HEK293 (cell line): ENCODE measurements at regions not wholly inside any gene's neighbourhood (a gene's known extent, or its start where the extent isn't known, plus 50 kb on each side); places are given as distances from the start of the nearest gene placed in this dataset.

Experiments used
- CTCF ChIA-PET: fragments of 350-600 bp; formaldehyde crosslinking; extraction: SDS; loops from one replicate; lab custom pipeline; 2021; ENCODE audit warnings: antibody characterized with exemption; lab: Yijun Ruan, JAX
- POLR2A ChIA-PET: fragments of 300-600 bp; formaldehyde crosslinking; extraction: SDS; loops from one replicate; lab custom pipeline; 2020; ENCODE audit warnings: antibody characterized with exemption, inconsistent platforms; lab: Yijun Ruan, JAX
- H3K27ac ChIP-seq: fragments of 200-500 bp; sonication (Bioruptor generic); 2 replicates; pipeline ENCODE4 v1.5.1; 2014; ENCODE audit warnings: low read depth, low read length, control low read depth, inconsistent platforms; ENCODE audit errors: extremely low read depth
- H3K36me3 ChIP-seq, 2 experiments: fragments of 200-500 bp in 1 of 2; sonication (Bioruptor generic) in 1 of 2; 1 replicate in 1 of 2; 2 replicates in 1 of 2; pipeline ENCODE4 v1.5.1; 2014 to 2017; ENCODE audit warnings: inconsistent platforms in 2 of 2, low read length in 2 of 2; ENCODE audit not compliant: control insufficient read depth in 2 of 2, insufficient read depth in 1 of 2
- H3K4me1 ChIP-seq: fragments of 200-500 bp; sonication (Bioruptor generic); 2 replicates; pipeline ENCODE4 v1.5.1; 2014; ENCODE audit warnings: mild to moderate bottlenecking, low read length, inconsistent platforms; ENCODE audit not compliant: control insufficient read depth, insufficient read depth
- H3K4me3 ChIP-seq: 2 replicates; pipeline ENCODE4 v1.5.1; 2011; ENCODE audit warnings: low read depth, mild to moderate bottlenecking, control low read depth, low read length, moderate library complexity
- H3K9me3 ChIP-seq: fragments of 200-500 bp; sonication (Bioruptor generic); 2 replicates; pipeline ENCODE4 v1.5.1; 2014; ENCODE audit warnings: low read depth, low read length, inconsistent platforms; ENCODE audit not compliant: control insufficient read depth, insufficient read depth
- KLF7 ChIP-seq: fragments of 450-650 bp; formaldehyde crosslinking; IDR thresholded peaks from 2 replicates; pipeline ENCODE4 v1.5.1; 2016; ENCODE audit warnings: missing biosample characterization, missing genetic modification characterization, borderline replicate concordance
- RBAK ChIP-seq: fragments of 450-650 bp; formaldehyde crosslinking; IDR thresholded peaks from 2 replicates; pipeline ENCODE4 v1.5.1; 2016; ENCODE audit warnings: missing biosample characterization, missing genetic modification characterization
- REPIN1 ChIP-seq: fragments of 450-650 bp; formaldehyde crosslinking; IDR thresholded peaks from 2 replicates; pipeline ENCODE4 v1.5.1; 2017; ENCODE audit warnings: missing biosample characterization, missing genetic modification characterization, low read depth
- SCRT1 ChIP-seq: fragments of 450-650 bp; formaldehyde crosslinking; IDR thresholded peaks from 2 replicates; pipeline ENCODE4 v1.5.1; 2016; ENCODE audit warnings: missing biosample characterization, missing genetic modification characterization, borderline replicate concordance
- ZBTB11 ChIP-seq: fragments of 450-650 bp; formaldehyde crosslinking; conservative IDR thresholded peaks from 2 replicates; pipeline ENCODE4 v1.5.1; 2016; ENCODE audit warnings: low read depth, missing biosample characterization, missing genetic modification characterization
- ZBTB21 ChIP-seq: fragments of 450-650 bp; formaldehyde crosslinking; IDR thresholded peaks from 2 replicates; pipeline ENCODE4 v1.5.1; 2017; ENCODE audit warnings: missing biosample characterization, missing genetic modification characterization
- ZBTB48 ChIP-seq: fragments of 450-650 bp; formaldehyde crosslinking; IDR thresholded peaks from 2 replicates; pipeline ENCODE4 v1.5.1; 2016; ENCODE audit warnings: missing biosample characterization, missing genetic modification characterization
- ZFP69B ChIP-seq: fragments of 450-650 bp; formaldehyde crosslinking; IDR thresholded peaks from 2 replicates; pipeline ENCODE4 v1.5.1; 2016; ENCODE audit warnings: missing biosample characterization, missing genetic modification characterization
- ZNF10 ChIP-seq: fragments of 450-650 bp; formaldehyde crosslinking; IDR thresholded peaks from 2 replicates; pipeline ENCODE4 v1.5.1; 2017; ENCODE audit warnings: missing biosample characterization, missing genetic modification characterization
- ZNF112 ChIP-seq: fragments of 450-650 bp; formaldehyde crosslinking; IDR thresholded peaks from 2 replicates; pipeline ENCODE4 v1.5.0; 2017; ENCODE audit warnings: missing biosample characterization, missing genetic modification characterization
- ZNF529 ChIP-seq: fragments of 450-650 bp; formaldehyde crosslinking; IDR thresholded peaks from 2 replicates; pipeline ENCODE4 v1.5.1; 2017; ENCODE audit warnings: missing genetic modification characterization, missing biosample characterization; ENCODE audit not compliant: insufficient replicate concordance
- ZNF549 ChIP-seq: fragments of 450-650 bp; IDR thresholded peaks from 2 replicates; pipeline ENCODE4 v1.5.1; 2018; ENCODE audit warnings: missing biosample characterization, missing genetic modification characterization, mild to moderate bottlenecking, inconsistent platforms, moderate library complexity
- ZNF626 ChIP-seq: fragments of 450-650 bp; sonication (Bioruptor Pico); formaldehyde crosslinking; IDR thresholded peaks from 2 replicates; pipeline ENCODE4 v1.5.1; 2018; ENCODE audit warnings: missing biosample characterization, missing genetic modification characterization, inconsistent platforms
- ZNF645 ChIP-seq: fragments of 450-650 bp; formaldehyde crosslinking; IDR thresholded peaks from 2 replicates; pipeline ENCODE4; 2016; ENCODE audit warnings: missing biosample characterization, missing genetic modification characterization
- ZNF670 ChIP-seq: fragments of 450-650 bp; formaldehyde crosslinking; IDR thresholded peaks from 2 replicates; pipeline ENCODE4 v1.5.1; 2016; ENCODE audit warnings: missing biosample characterization, missing genetic modification characterization, low read depth
- ZNF701 ChIP-seq: fragments of 450-650 bp; formaldehyde crosslinking; IDR thresholded peaks from 2 replicates; pipeline ENCODE4 v1.5.1; 2016; ENCODE audit warnings: missing biosample characterization, missing genetic modification characterization
- TF ChIP-seq, protein P1 (sequence below): fragments of 450-650 bp; formaldehyde crosslinking; IDR thresholded peaks from 2 replicates; pipeline ENCODE4 v1.5.1; 2016; ENCODE audit warnings: missing biosample characterization, missing genetic modification characterization
- TF ChIP-seq, protein P2 (sequence below): fragments of 450-650 bp; formaldehyde crosslinking; IDR thresholded peaks from 2 replicates; pipeline ENCODE4 v1.5.0; 2017; ENCODE audit warnings: missing biosample characterization, missing genetic modification characterization, borderline replicate concordance
- TF ChIP-seq, protein P3 (sequence below): fragments of 450-650 bp; formaldehyde crosslinking; conservative IDR thresholded peaks from 2 replicates; pipeline ENCODE4 v1.5.1; 2016; ENCODE audit warnings: low read depth, missing biosample characterization, missing genetic modification characterization

- ChIA-PET CTCF (no interaction called here), POLR2A (no interaction called here)
- Histone ChIP-seq H3K27ac (no peak overlapping the region), H3K4me3 (no peak overlapping the region), H3K4me1 (no peaks in the 10 kb centered on the region; the same call in 1 of the 2 replicates), H3K36me3 (no peaks in the 10 kb centered on the region), H3K9me3 (no peaks in the 10 kb centered on the region)
- no peak for TF ChIP-seq ZBTB48 (tag by site-specific recombination)
- no peak for TF ChIP-seq ZBTB11
- no peak for TF ChIP-seq ZNF626 (tag by site-specific recombination)
- TF ChIP-seq REPIN1: no peak
- TF ChIP-seq ZNF10 (tag by site-specific recombination): no peak
- no peak for TF ChIP-seq ZNF549
- TF ChIP-seq, protein P1, sequence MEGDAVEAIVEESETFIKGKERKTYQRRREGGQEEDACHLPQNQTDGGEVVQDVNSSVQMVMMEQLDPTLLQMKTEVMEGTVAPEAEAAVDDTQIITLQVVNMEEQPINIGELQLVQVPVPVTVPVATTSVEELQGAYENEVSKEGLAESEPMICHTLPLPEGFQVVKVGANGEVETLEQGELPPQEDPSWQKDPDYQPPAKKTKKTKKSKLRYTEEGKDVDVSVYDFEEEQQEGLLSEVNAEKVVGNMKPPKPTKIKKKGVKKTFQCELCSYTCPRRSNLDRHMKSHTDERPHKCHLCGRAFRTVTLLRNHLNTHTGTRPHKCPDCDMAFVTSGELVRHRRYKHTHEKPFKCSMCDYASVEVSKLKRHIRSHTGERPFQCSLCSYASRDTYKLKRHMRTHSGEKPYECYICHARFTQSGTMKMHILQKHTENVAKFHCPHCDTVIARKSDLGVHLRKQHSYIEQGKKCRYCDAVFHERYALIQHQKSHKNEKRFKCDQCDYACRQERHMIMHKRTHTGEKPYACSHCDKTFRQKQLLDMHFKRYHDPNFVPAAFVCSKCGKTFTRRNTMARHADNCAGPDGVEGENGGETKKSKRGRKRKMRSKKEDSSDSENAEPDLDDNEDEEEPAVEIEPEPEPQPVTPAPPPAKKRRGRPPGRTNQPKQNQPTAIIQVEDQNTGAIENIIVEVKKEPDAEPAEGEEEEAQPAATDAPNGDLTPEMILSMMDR: no peak
- TF ChIP-seq ZFP69B (tag by site-specific recombination): no peak
- TF ChIP-seq ZNF701 (tag by site-specific recombination): no peak
- no peak for TF ChIP-seq RBAK
- no peak for TF ChIP-seq ZNF670
- no peak for TF ChIP-seq ZNF645 (tag by site-specific recombination)
- TF ChIP-seq ZNF112 (tag by site-specific recombination): no peak
These were observed 141.3 kb upstream of the LPAR1 start for GRCh38 chr9:111179577-111179976.

GRCh38 chr9:111178331-111179055 lies 140.2 kb upstream of the LPAR1 start:
- H3K36me3 ChIP-seq: no peaks in the 10 kb centered on the region
- ChIA-PET CTCF (no interaction called here), POLR2A (no interaction called here)
- H3K4me1 ChIP-seq: no peaks in the 10 kb centered on the region; the same call in 1 of the 2 replicates
- no peak overlapping the region for H3K4me3 ChIP-seq
- no peak overlapping the region for H3K27ac ChIP-seq
- H3K9me3 ChIP-seq: no peaks in the 10 kb centered on the region
- peak; percentile 62; the same call in 1 of the 2 replicates for TF ChIP-seq ZBTB21 (tag by site-specific recombination)
- TF ChIP-seq, protein P2, sequence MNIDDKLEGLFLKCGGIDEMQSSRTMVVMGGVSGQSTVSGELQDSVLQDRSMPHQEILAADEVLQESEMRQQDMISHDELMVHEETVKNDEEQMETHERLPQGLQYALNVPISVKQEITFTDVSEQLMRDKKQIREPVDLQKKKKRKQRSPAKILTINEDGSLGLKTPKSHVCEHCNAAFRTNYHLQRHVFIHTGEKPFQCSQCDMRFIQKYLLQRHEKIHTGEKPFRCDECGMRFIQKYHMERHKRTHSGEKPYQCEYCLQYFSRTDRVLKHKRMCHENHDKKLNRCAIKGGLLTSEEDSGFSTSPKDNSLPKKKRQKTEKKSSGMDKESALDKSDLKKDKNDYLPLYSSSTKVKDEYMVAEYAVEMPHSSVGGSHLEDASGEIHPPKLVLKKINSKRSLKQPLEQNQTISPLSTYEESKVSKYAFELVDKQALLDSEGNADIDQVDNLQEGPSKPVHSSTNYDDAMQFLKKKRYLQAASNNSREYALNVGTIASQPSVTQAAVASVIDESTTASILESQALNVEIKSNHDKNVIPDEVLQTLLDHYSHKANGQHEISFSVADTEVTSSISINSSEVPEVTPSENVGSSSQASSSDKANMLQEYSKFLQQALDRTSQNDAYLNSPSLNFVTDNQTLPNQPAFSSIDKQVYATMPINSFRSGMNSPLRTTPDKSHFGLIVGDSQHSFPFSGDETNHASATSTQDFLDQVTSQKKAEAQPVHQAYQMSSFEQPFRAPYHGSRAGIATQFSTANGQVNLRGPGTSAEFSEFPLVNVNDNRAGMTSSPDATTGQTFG (tag by site-specific recombination): no peak
- no peak for TF ChIP-seq KLF7
- TF ChIP-seq SCRT1 (tag by site-specific recombination): no peak
- TF ChIP-seq, protein P3, sequence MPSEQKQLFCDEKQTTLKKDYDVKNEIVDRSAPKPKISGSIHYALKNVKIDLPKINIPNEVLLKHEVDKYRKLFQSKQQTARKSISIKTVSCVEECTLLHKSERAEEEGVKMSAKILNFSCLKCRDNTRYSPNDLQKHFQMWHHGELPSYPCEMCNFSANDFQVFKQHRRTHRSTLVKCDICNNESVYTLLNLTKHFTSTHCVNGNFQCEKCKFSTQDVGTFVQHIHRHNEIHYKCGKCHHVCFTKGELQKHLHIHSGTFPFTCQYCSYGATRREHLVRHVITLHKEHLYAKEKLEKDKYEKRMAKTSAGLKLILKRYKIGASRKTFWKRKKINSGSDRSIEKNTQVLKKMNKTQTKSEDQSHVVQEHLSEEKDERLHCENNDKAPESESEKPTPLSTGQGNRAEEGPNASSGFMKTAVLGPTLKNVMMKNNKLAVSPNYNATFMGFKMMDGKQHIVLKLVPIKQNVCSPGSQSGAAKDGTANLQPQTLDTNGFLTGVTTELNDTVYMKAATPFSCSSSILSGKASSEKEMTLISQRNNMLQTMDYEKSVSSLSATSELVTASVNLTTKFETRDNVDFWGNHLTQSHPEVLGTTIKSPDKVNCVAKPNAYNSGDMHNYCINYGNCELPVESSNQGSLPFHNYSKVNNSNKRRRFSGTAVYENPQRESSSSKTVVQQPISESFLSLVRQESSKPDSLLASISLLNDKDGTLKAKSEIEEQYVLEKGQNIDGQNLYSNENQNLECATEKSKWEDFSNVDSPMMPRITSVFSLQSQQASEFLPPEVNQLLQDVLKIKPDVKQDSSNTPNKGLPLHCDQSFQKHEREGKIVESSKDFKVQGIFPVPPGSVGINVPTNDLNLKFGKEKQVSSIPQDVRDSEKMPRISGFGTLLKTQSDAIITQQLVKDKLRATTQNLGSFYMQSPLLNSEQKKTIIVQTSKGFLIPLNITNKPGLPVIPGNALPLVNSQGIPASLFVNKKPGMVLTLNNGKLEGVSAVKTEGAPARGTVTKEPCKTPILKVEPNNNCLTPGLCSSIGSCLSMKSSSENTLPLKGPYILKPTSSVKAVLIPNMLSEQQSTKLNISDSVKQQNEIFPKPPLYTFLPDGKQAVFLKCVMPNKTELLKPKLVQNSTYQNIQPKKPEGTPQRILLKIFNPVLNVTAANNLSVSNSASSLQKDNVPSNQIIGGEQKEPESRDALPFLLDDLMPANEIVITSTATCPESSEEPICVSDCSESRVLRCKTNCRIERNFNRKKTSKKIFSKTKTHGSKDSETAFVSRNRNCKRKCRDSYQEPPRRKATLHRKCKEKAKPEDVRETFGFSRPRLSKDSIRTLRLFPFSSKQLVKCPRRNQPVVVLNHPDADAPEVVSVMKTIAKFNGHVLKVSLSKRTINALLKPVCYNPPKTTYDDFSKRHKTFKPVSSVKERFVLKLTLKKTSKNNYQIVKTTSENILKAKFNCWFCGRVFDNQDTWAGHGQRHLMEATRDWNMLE (tag by site-specific recombination): peak; percentile 37; the same call in 1 of the 2 replicates
- no peak for TF ChIP-seq ZNF645 (tag by site-specific recombination)
- no peak for TF ChIP-seq ZNF529 (tag by site-specific recombination)
